WTC11 (cell line): ENCODE measurements at regions not wholly inside any gene's neighbourhood (a gene's known extent, or its start where the extent isn't known, plus 50 kb on each side); places are given as distances from the start of the nearest gene placed in this dataset.

Experiments
- ATAC-seq: fragments of 200-7000 bp; cut with Tn5 transposase; 2 replicates; pipeline ENCODE4 v1.10.0; 2021; ENCODE audit warnings: mild to moderate bottlenecking, moderate library complexity
- CTCF ChIA-PET: fragments of 300-600 bp; sonication (Branson Sonifier 250); formaldehyde crosslinking; loops from one replicate; lab custom pipeline; 2021; ENCODE audit warnings: antibody characterized with exemption; lab: Charles Lee
- POLR2A ChIA-PET: fragments of 350-600 bp; sonication (Branson Sonifier 250); formaldehyde crosslinking; loops from one replicate; lab custom pipeline; 2021; ENCODE audit warnings: antibody characterized with exemption; lab: Charles Lee
- DNase-seq: peaks from one replicate; pipeline ENCODE4 v3.0.0; 2021; ENCODE audit warnings: low spot score
- H3K27ac Mint-ChIP-seq: 2 replicates; pipeline ENCODE4 v1.8.0; 2021; ENCODE audit warnings: mixed read lengths
- H3K27me3 Mint-ChIP-seq: 2 replicates; pipeline ENCODE4 v1.8.0; 2021; ENCODE audit warnings: low read depth, mild to moderate bottlenecking, moderate library complexity, mixed read lengths
- H3K36me3 Mint-ChIP-seq: 2 replicates; pipeline ENCODE4 v1.8.0; 2021; ENCODE audit warnings: mixed read lengths
- H3K4me1 Mint-ChIP-seq: 2 replicates; pipeline ENCODE4 v1.8.0; 2022; ENCODE audit warnings: mixed read lengths
- H3K4me3 Mint-ChIP-seq: 2 replicates; pipeline ENCODE4 v1.8.0; 2021; ENCODE audit warnings: mild to moderate bottlenecking, moderate library complexity, mixed read lengths
- H3K9me3 Mint-ChIP-seq: 2 replicates; pipeline ENCODE4 v1.8.0; 2021; ENCODE audit warnings: mixed read lengths
- AFF4 ChIP-seq: sonication (generic); formaldehyde crosslinking; IDR thresholded peaks from 2 replicates; pipeline ENCODE4 v1.8.1; 2023; ENCODE audit warnings: mild to moderate bottlenecking, missing genetic modification reagents, borderline replicate concordance
- ATF2 ChIP-seq: sonication (generic); formaldehyde crosslinking; IDR thresholded peaks from 2 replicates; pipeline ENCODE4 v1.8.1; 2022; ENCODE audit warnings: low read depth, missing genetic modification reagents, borderline replicate concordance
- ATF6 ChIP-seq: sonication (generic); formaldehyde crosslinking; IDR thresholded peaks from 2 replicates; pipeline ENCODE4 v1.8.1; 2023; ENCODE audit warnings: mild to moderate bottlenecking, missing genetic modification reagents
- E2F5 ChIP-seq: sonication (generic); formaldehyde crosslinking; IDR thresholded peaks from 2 replicates; pipeline ENCODE4 v1.8.1; 2022; ENCODE audit warnings: mild to moderate bottlenecking, moderate library complexity, missing genetic modification reagents
- ELF4 ChIP-seq: sonication (generic); formaldehyde crosslinking; IDR thresholded peaks from 2 replicates; pipeline ENCODE4 v1.8.1; 2022; ENCODE audit warnings: low read depth, mild to moderate bottlenecking, moderate library complexity, missing genetic modification reagents
- ETV6 ChIP-seq: sonication (generic); formaldehyde crosslinking; IDR thresholded peaks from 2 replicates; pipeline ENCODE4 v1.8.1; 2022; ENCODE audit warnings: mild to moderate bottlenecking, missing genetic modification reagents
- FOXP1 ChIP-seq: sonication (generic); formaldehyde crosslinking; IDR thresholded peaks from 2 replicates; pipeline ENCODE4 v1.8.0; 2022; ENCODE audit warnings: missing genetic modification reagents, mild to moderate bottlenecking, moderate library complexity, borderline replicate concordance
- GRHL2 ChIP-seq: fragments of 250-450 bp; sonication (Bioruptor Pico); IDR thresholded peaks from 2 replicates; pipeline ENCODE4 v1.8.0; 2022; ENCODE audit warnings: mild to moderate bottlenecking, moderate library complexity; ENCODE audit not compliant: insufficient replicate concordance, severe bottlenecking
- HMGA2 ChIP-seq: fragments of 250-450 bp; sonication (Bioruptor Pico); IDR thresholded peaks from 2 replicates; pipeline ENCODE4 v1.4.0; 2021; ENCODE audit warnings: mild to moderate bottlenecking, moderate library complexity
- NFATC4 ChIP-seq: fragments of 250-450 bp; sonication (Bioruptor Pico); IDR thresholded peaks from 2 replicates; pipeline ENCODE4 v1.9.0; 2021; ENCODE audit warnings: mild to moderate bottlenecking
- NFYB ChIP-seq: sonication (generic); formaldehyde crosslinking; conservative IDR thresholded peaks from 2 replicates; pipeline ENCODE4 v1.8.0; 2022; ENCODE audit warnings: low read depth, missing genetic modification reagents
- SP1 ChIP-seq: sonication (generic); formaldehyde crosslinking; conservative IDR thresholded peaks from 2 replicates; pipeline ENCODE4 v1.8.1; 2022; ENCODE audit warnings: missing genetic modification reagents
- USF1 ChIP-seq: sonication (generic); formaldehyde crosslinking; IDR thresholded peaks from 2 replicates; pipeline ENCODE4 v1.8.0; 2022; ENCODE audit warnings: mild to moderate bottlenecking, missing genetic modification reagents
- ZBTB43 ChIP-seq: sonication (generic); formaldehyde crosslinking; IDR thresholded peaks from 2 replicates; pipeline ENCODE4 v1.8.1; 2023; ENCODE audit warnings: mild to moderate bottlenecking, missing genetic modification reagents
- ZNF121 ChIP-seq: sonication (generic); formaldehyde crosslinking; IDR thresholded peaks from 2 replicates; pipeline ENCODE4 v1.8.0; 2023; ENCODE audit warnings: missing genetic modification reagents
- ZNF232 ChIP-seq: sonication (generic); formaldehyde crosslinking; IDR thresholded peaks from 2 replicates; pipeline ENCODE4 v1.8.0; 2022; ENCODE audit warnings: mild to moderate bottlenecking, missing genetic modification reagents
- TF ChIP-seq, protein P1 (sequence below): fragments of 200-600 bp; IDR thresholded peaks from 2 replicates; pipeline ENCODE4 v1.8.0; 2022; ENCODE audit warnings: antibody characterized with exemption

GRCh38 chr10:10722422-10722821 lies 295.2 kb upstream of the CELF2 start (continued):
- TF ChIP-seq ATF6 (CRISPR knock-in tag) = no peak
- TF ChIP-seq GRHL2 = no peak
- TF ChIP-seq USF1 = no peak
- no peak for TF ChIP-seq ETV6

DNA sequence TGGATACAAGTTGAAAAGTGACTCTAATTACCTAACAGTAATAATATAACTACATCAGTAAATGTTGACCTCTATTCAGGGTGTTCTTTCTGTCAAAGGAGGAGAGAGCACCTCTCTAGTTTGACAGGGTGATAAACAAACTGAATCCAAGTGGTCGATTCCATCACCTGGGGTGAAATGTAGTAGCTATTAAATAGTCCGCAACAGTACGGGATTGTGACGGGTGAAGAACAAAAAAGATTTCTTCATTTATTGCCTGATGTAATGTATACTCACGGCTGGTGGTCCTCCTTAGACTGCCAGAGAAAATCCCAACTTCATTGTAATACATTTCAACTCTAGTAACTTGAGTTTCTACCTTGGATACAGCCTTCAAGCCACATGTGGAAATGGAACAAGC lies 292.5 kb upstream of the CELF2 start:
- no peaks in the 10 kb centered on the region for H3K36me3 Mint-ChIP-seq
- TF ChIP-seq ZBTB43 (CRISPR knock-in tag) = no peak
- TF ChIP-seq, all 79 proteins: peak for 0
- no peak overlapping the region for H3K4me3 Mint-ChIP-seq
- CTCF ChIA-PET = no interaction called here
- no peaks in the 10 kb centered on the region for H3K4me1 Mint-ChIP-seq
- no peak overlapping the region for H3K27ac Mint-ChIP-seq
- ATAC-seq = no peak
- H3K27me3 Mint-ChIP-seq = no peaks in the 10 kb centered on the region
- DNase-seq = no peak
- no peaks in the 10 kb centered on the region for H3K9me3 Mint-ChIP-seq
- POLR2A ChIA-PET = no interaction called here

- no peaks in the 10 kb centered on the region for H3K36me3 Mint-ChIP-seq
- ChIA-PET POLR2A (no interaction called here), CTCF (no interaction called here)
Observed at GRCh38 chr10:10726101-10726500, 291.6 kb upstream of the CELF2 start.

More at GRCh38 chr10:10726101-10726500, 291.6 kb upstream of the CELF2 start:
- no peak overlapping the region for H3K27ac Mint-ChIP-seq
- ATAC-seq (no peak), DNase-seq (no peak)
- H3K4me3 Mint-ChIP-seq = no peak overlapping the region
- no peaks in the 10 kb centered on the region for H3K27me3 Mint-ChIP-seq
- no peaks in the 10 kb centered on the region for H3K9me3 Mint-ChIP-seq
- TF ChIP-seq ZNF121 (no peak), AFF4 (CRISPR knock-in tag) (no peak), ETV6 (no peak), FOXP1 (CRISPR knock-in tag) (no peak), HMGA2 (CRISPR knock-in tag) (no peak), ATF2 (CRISPR knock-in tag) (no peak), ELF4 (CRISPR knock-in tag) (no peak), E2F5 (CRISPR knock-in tag) (no peak), ATF6 (CRISPR knock-in tag) (no peak), NFATC4 (no peak), SP1 (CRISPR knock-in tag) (no peak), NFYB (CRISPR knock-in tag) (no peak), ZNF232 (CRISPR knock-in tag) (no peak)
- TF ChIP-seq, protein P1, sequence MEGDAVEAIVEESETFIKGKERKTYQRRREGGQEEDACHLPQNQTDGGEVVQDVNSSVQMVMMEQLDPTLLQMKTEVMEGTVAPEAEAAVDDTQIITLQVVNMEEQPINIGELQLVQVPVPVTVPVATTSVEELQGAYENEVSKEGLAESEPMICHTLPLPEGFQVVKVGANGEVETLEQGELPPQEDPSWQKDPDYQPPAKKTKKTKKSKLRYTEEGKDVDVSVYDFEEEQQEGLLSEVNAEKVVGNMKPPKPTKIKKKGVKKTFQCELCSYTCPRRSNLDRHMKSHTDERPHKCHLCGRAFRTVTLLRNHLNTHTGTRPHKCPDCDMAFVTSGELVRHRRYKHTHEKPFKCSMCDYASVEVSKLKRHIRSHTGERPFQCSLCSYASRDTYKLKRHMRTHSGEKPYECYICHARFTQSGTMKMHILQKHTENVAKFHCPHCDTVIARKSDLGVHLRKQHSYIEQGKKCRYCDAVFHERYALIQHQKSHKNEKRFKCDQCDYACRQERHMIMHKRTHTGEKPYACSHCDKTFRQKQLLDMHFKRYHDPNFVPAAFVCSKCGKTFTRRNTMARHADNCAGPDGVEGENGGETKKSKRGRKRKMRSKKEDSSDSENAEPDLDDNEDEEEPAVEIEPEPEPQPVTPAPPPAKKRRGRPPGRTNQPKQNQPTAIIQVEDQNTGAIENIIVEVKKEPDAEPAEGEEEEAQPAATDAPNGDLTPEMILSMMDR = no peak
- H3K4me1 Mint-ChIP-seq = no peaks in the 10 kb centered on the region
